PFSK-1 (cell line): ENCODE measurements at regions not wholly inside any gene's neighbourhood (a gene's known extent, or its start where the extent isn't known, plus 50 kb on each side); places are given as distances from the start of the nearest gene placed in this dataset.

ENCODE experiments used
- FOXP2 ChIP-seq: optimal IDR thresholded peaks from 2 replicates; pipeline ENCODE3; 2011; ENCODE audit warnings: borderline replicate concordance, control low read depth, inconsistent platforms; ENCODE audit not compliant: insufficient read depth; ENCODE audit errors: extremely low read length, extremely low read depth
- POLR2AphosphoS5 ChIP-seq: IDR thresholded peaks from 2 replicates; pipeline ENCODE4 v1.6.1; 2012; ENCODE audit warnings: low read depth, mild to moderate bottlenecking, control low read depth, low read length, moderate library complexity
- REST ChIP-seq, 2 experiments: IDR thresholded peaks; 2 replicates each; pipeline versions ENCODE4 v1.6.1 to v1.8.0; 2011 to 2012; ENCODE audit warnings: low read depth in 2 of 2, low read length in 2 of 2, control low read depth in 1 of 2, inconsistent platforms in 1 of 2, mild to moderate bottlenecking in 1 of 2, moderate library complexity in 1 of 2; ENCODE audit not compliant: insufficient read depth in 1 of 2
- SIN3A ChIP-seq: IDR thresholded peaks from 2 replicates; pipeline ENCODE4 v1.6.1; 2012; ENCODE audit warnings: mild to moderate bottlenecking, low read length, moderate library complexity, borderline replicate concordance; ENCODE audit not compliant: insufficient read depth
- TAF1 ChIP-seq: IDR thresholded peaks from 2 replicates; pipeline ENCODE4 v1.6.1; 2012; ENCODE audit warnings: low read length, control low read depth, borderline replicate concordance; ENCODE audit not compliant: insufficient read depth

GRCh38 chr9:129413537-129414376 is 207.1 kb downstream of the C9orf50 start:
- TF ChIP-seq POLR2AphosphoS5 (peak; percentile 53), FOXP2 (no peak), SIN3A (0 out of 2 replicates have a peak, but pooled peaks have one; percentile 40), REST (IDR thresholded peaks at IDR 0.05; ENCODE audit: insufficient read depth in 1 of 2, low read depth in 2 of 2, low read length in 2 of 2) (no peak), TAF1 (peak; percentile 54; the same call in 1 of the 2 replicates)
